IMR-90 (cell line): ENCODE measurements at regions not wholly inside any gene's neighbourhood (a gene's known extent, or its start where the extent isn't known, plus 50 kb on each side); places are given as distances from the start of the nearest gene placed in this dataset.

Experiments used
- ATAC-seq: fragments of 200-7000 bp; cut with Tn5 transposase; 2 replicates; pipeline ENCODE4 v1.9.1; 2020; ENCODE audit warnings: low read depth, mild to moderate bottlenecking, moderate library complexity
- BruUV-seq: library from RNA; stranded (reverse); fragments of 400-500 nt; replicated peaks from 2 replicates; lab custom pipeline; 2021; lab: Mats Ljungman, UMichigan
- CTCF ChIA-PET: fragments of 300-600 bp; formaldehyde crosslinking; extraction: SDS; loops from one replicate; lab custom pipeline; 2021; ENCODE audit warnings: antibody characterized with exemption; lab: Yijun Ruan, JAX
- POLR2A ChIA-PET: fragments of 300-600 bp; sonication (Branson Sonifier 250); formaldehyde crosslinking; loops from one replicate; lab custom pipeline; 2022; ENCODE audit warnings: antibody characterized with exemption; ENCODE audit not compliant: unreplicated experiment; lab: Charles Lee
- DNase-seq: peaks from one replicate; pipeline ENCODE4 v3.0.0; 2013
- H2AFZ ChIP-seq: replicated peaks from 2 replicates; pipeline ENCODE3; 2013; ENCODE audit warnings: low read length, mild to moderate bottlenecking; ENCODE audit not compliant: poor library complexity
- H2AK5ac ChIP-seq: 2 replicates; pipeline ENCODE4 v1.6.1; 2013; ENCODE audit warnings: low read depth, low read length, inconsistent platforms
- H2AK9ac ChIP-seq: replicated peaks from 2 replicates; pipeline ENCODE3; 2013; ENCODE audit warnings: mild to moderate bottlenecking, low read depth, low read length, moderate library complexity; ENCODE audit not compliant: poor library complexity
- H2BK120ac ChIP-seq: 2 replicates; pipeline ENCODE4 v1.6.1; 2013; ENCODE audit warnings: low read depth, low read length, inconsistent platforms
- H2BK15ac ChIP-seq: 3 replicates; pipeline ENCODE4 v1.6.1; 2013; ENCODE audit warnings: low read depth, low read length, inconsistent platforms
- H2BK20ac ChIP-seq: 2 replicates; pipeline ENCODE4 v1.6.1; 2013; ENCODE audit warnings: low read depth, mild to moderate bottlenecking, inconsistent platforms, low read length, moderate library complexity
- H2BK5ac ChIP-seq: 2 replicates; pipeline ENCODE4 v1.6.1; 2013; ENCODE audit warnings: mild to moderate bottlenecking, low read depth, low read length, inconsistent platforms; ENCODE audit not compliant: poor library complexity, severe bottlenecking
- H3K14ac ChIP-seq: replicated peaks from 2 replicates; pipeline ENCODE4 v1.6.1; 2013; ENCODE audit warnings: low read depth, low read length, inconsistent platforms
- H3K18ac ChIP-seq: 2 replicates; pipeline ENCODE4 v1.6.1; 2013; ENCODE audit warnings: low read depth, low read length, control low read depth
- H3K23ac ChIP-seq: 2 replicates; pipeline ENCODE4 v1.6.1; 2013; ENCODE audit warnings: low read depth, low read length, inconsistent platforms
- H3K27ac ChIP-seq: 2 replicates; pipeline ENCODE4 v1.5.1; 2013; ENCODE audit warnings: mild to moderate bottlenecking, control low read depth, low read length; ENCODE audit not compliant: insufficient read depth
- H3K27me3 ChIP-seq: 2 replicates; pipeline ENCODE4 v1.6.1; 2013; ENCODE audit warnings: low read length; ENCODE audit not compliant: control insufficient read depth, insufficient read depth
- H3K36me3 ChIP-seq: 2 replicates; pipeline ENCODE4 v1.6.1; 2013; ENCODE audit warnings: low read length, mixed read lengths; ENCODE audit not compliant: control insufficient read depth, insufficient read depth
- H3K4ac ChIP-seq: 2 replicates; pipeline ENCODE4 v1.6.1; 2013; ENCODE audit warnings: low read depth, low read length, inconsistent platforms
- H3K4me1 ChIP-seq: 2 replicates; pipeline ENCODE4 v1.6.1; 2013; ENCODE audit warnings: low read length, mixed read lengths; ENCODE audit not compliant: control insufficient read depth, insufficient read depth
- H3K4me2 ChIP-seq: 2 replicates; pipeline ENCODE4 v1.6.1; 2013; ENCODE audit warnings: low read depth, mild to moderate bottlenecking, control low read depth, low read length, moderate library complexity
- H3K4me3 ChIP-seq: 2 replicates; pipeline ENCODE4 v1.5.1; 2013; ENCODE audit warnings: low read depth, mild to moderate bottlenecking, control low read depth, low read length, moderate library complexity; ENCODE audit not compliant: insufficient read depth
- H3K56ac ChIP-seq: 2 replicates; pipeline ENCODE4 v1.6.1; 2013; ENCODE audit warnings: low read length, inconsistent platforms; ENCODE audit not compliant: insufficient read depth; ENCODE audit errors: extremely low read depth
- H3K79me1 ChIP-seq, 2 experiments: 2 replicates each; pipeline ENCODE4 v1.6.1; 2013; ENCODE audit warnings: low read length in 2 of 2, inconsistent platforms in 1 of 2, low read depth in 1 of 2
- H3K9ac ChIP-seq: 2 replicates; pipeline ENCODE4 v1.6.1; 2013; ENCODE audit warnings: low read depth, low read length, control low read depth
- H3K9me1 ChIP-seq: 2 replicates; pipeline ENCODE4 v1.6.1; 2013; ENCODE audit warnings: low read length, inconsistent platforms; ENCODE audit not compliant: insufficient read depth
- H3K9me3 ChIP-seq: 2 replicates; pipeline ENCODE4 v1.6.1; 2013; ENCODE audit warnings: low read length; ENCODE audit not compliant: control insufficient read depth, insufficient read depth
- H4K20me1 ChIP-seq: 2 replicates; pipeline ENCODE4 v1.6.1; 2013; ENCODE audit warnings: low read length, inconsistent platforms; ENCODE audit not compliant: insufficient read depth
- H4K5ac ChIP-seq: 2 replicates; pipeline ENCODE4 v1.6.1; 2013; ENCODE audit warnings: mild to moderate bottlenecking, low read depth, low read length, control low read depth
- H4K8ac ChIP-seq, 2 experiments: 2 replicates each; pipeline ENCODE4 v1.6.1; 2013; ENCODE audit warnings: low read depth in 2 of 2, low read length in 2 of 2, control low read depth in 1 of 2, inconsistent platforms in 1 of 2
- H4K91ac ChIP-seq: 2 replicates; pipeline ENCODE4 v1.6.1; 2013; ENCODE audit warnings: low read depth, low read length, inconsistent platforms; ENCODE audit not compliant: insufficient read depth
- CEBPB ChIP-seq: IDR thresholded peaks from 2 replicates; pipeline ENCODE4 v1.6.1; 2012; ENCODE audit warnings: low read depth, low read length, improper control_type of control experiment
- MAZ ChIP-seq: IDR thresholded peaks from 2 replicates; pipeline ENCODE4 v1.6.1; 2012; ENCODE audit warnings: low read depth, mild to moderate bottlenecking, low read length, improper control_type of control experiment, moderate library complexity, borderline replicate concordance
- WGBS, 2 experiments: methylation state at CpG; one replicate each; pipeline versions ENCODE4 v1.1.5 to v1.1.7; 2013; ENCODE audit warnings: missing lambda C conversion rate in 2 of 2; ENCODE audit not compliant: insufficient read length in 1 of 2; ENCODE audit errors: extremely low coverage in 2 of 2; 5-methylcytosine and 5-hydroxymethylcytosine counted together
- dilution Hi-C: fragments of 300-500 bp; cut with HindIII; formaldehyde crosslinking; loops from one replicate; pipeline ENCODE4 v1.14.3; 2018; ENCODE audit warnings: low sequenced_read_pairs; ENCODE audit not compliant: unreplicated experiment
- in situ Hi-C: fragments of 300-500 bp; cut with MboI; formaldehyde crosslinking; loops from 3 replicates; pipeline ENCODE4 v1.14.3; 2019; ENCODE audit warnings: low sequenced_read_pairs, inconsistent platforms, mixed read lengths
- intact Hi-C: fragments of 100-400 bp; cut with micrococcal nuclease; formaldehyde crosslinking; loops from 2 replicates; pipeline ENCODE4 v1.10.0; 2022

DNA sequence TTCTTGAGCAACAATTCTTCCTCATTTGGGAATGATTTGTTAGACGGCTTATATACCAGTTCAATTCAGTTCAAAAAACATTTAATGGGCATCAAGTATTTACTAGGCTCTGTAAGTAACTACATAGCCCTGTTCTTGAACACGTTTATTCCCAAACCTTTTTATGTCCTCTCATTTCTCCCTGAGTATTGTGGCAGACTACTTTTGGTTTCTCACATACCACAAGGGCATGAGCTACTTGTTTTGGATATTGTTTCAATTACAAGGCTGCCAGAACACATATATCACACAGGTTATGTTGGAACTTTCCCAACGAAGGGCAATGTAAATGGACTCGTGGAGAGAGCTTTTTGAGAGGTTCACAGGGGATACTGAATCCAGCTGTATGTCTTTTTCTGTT is 363.8 kb upstream of the NAALADL2 start:
- Histone ChIP-seq H3K14ac (no peak overlapping the region), H4K5ac (peak overlapping the region; percentile 31; the same call in 1 of the 2 replicates), H4K8ac (no peak overlapping the region; a peak in 1 of 4 replicates), H3K9me3 (no peaks in the 10 kb centered on the region), H2BK5ac (no peak overlapping the region), H2AFZ (no peak overlapping the region), H2AK9ac (no peak overlapping the region), H3K4me3 (no peak overlapping the region), H3K27me3 (no peaks in the 10 kb centered on the region), H2BK20ac (no peak overlapping the region), H2AK5ac (no peak overlapping the region), H3K18ac (peak overlapping the region; percentile 94), H3K4ac (no peak overlapping the region; the same call in 1 of the 2 replicates), H2BK120ac (peak overlapping the region; percentile 19), H3K4me1 (peaks cover 9% of the 10 kb centered on the region), H3K56ac (no peak overlapping the region), H3K9ac (no peak overlapping the region), H4K91ac (no peak overlapping the region), H3K79me1 (peaks cover 0 to 4% of the 10 kb centered on the region in 2 experiments; a peak in 1 of 4 replicates), H3K23ac (0 out of 2 replicates have a peak overlapping the region, but pooled peaks have one; percentile 48), H3K36me3 (no peaks in the 10 kb centered on the region), H3K27ac (no peak overlapping the region), H2BK15ac (no peak overlapping the region; the same call in 2 of the 3 replicates), H3K9me1 (no peaks in the 10 kb centered on the region; the same call in 1 of the 2 replicates), H3K4me2 (peak overlapping the region; percentile 94), H4K20me1 (no peaks in the 10 kb centered on the region)
- in situ Hi-C loops: no loop called here
- no TSS peak for BruUV-seq
- CTCF ChIA-PET: interaction anchor here (0.6 kb wide), 2 partner anchors 21 to 757 kb away, joined by 3 to 6 read pairs; no protein-coding TSS in a partner anchor
- POLR2A ChIA-PET: interaction anchor here (0.6 kb wide), 3 partner anchors 8 to 904 kb away, joined by 4 to 8 read pairs (median 6); no protein-coding TSS in a partner anchor
- DNase-seq: peak; percentile 8
- ATAC-seq: no peak
- intact Hi-C loops: no loop called here
- dilution Hi-C loops: no loop called here
- no CpG with 5 or more reads among the region's 4 CpGs for WGBS, 2 experiments
- 0 out of 2 replicates have a peak, but pooled peaks have one; percentile 10 for TF ChIP-seq CEBPB
- no peak for TF ChIP-seq MAZ
